CD4-positive, alpha-beta T cell (primary cell): ENCODE measurements at regions not wholly inside any gene's neighbourhood (a gene's known extent, or its start where the extent isn't known, plus 50 kb on each side); places are given as distances from the start of the nearest gene placed in this dataset.

Experiments used
- ATAC-seq: fragments of 200-7000 bp; cut with Tn5 transposase; one replicate; pipeline ENCODE4 v1.10.0; 2022; ENCODE audit warnings: mild to moderate bottlenecking; ENCODE audit not compliant: poor library complexity
- CTCF ChIA-PET: fragments of 350-600 bp; sonication (Branson Sonifier 250); formaldehyde crosslinking; loops from one replicate; lab custom pipeline; 2021; ENCODE audit warnings: antibody characterized with exemption, inconsistent platforms; lab: Charles Lee
- POLR2A ChIA-PET: fragments of 350-600 bp; sonication (Branson Sonifier 250); formaldehyde crosslinking; loops from one replicate; lab custom pipeline; 2021; ENCODE audit warnings: antibody characterized with exemption, inconsistent platforms; lab: Charles Lee
- DNase-seq, 14 experiments: peaks; one replicate each; pipeline ENCODE4 v3.0.0-alpha.2; 2013 to 2020; ENCODE audit warnings: mixed read lengths in 2 of 14
- H3K27ac ChIP-seq, 2 donors: one replicate each; pipeline versions ENCODE4 v1.5.1 to v1.7.0; 2013; ENCODE audit warnings: low read length in 2 of 2, low read depth in 1 of 2, mild to moderate bottlenecking in 1 of 2
- H3K27me3 ChIP-seq, 2 experiments: 1 replicate in 1 of 2; 2 replicates in 1 of 2; pipeline versions ENCODE4 v1.6.1 to v1.7.0; 2013; ENCODE audit warnings: low read length in 2 of 2, control low read depth in 1 of 2, mild to moderate bottlenecking in 1 of 2, moderate library complexity in 1 of 2; ENCODE audit not compliant: insufficient read depth in 2 of 2, control insufficient read depth in 1 of 2
- H3K36me3 ChIP-seq: one replicate; pipeline ENCODE4 v1.6.1; 2013; ENCODE audit warnings: low read length, control low read depth; ENCODE audit not compliant: insufficient read depth
- H3K4me1 ChIP-seq: one replicate; pipeline ENCODE4 v1.6.1; 2013; ENCODE audit warnings: low read length, control low read depth; ENCODE audit not compliant: insufficient read depth
- H3K4me3 ChIP-seq: one replicate; pipeline ENCODE4 v1.5.1; 2013; ENCODE audit warnings: mild to moderate bottlenecking, low read length, moderate library complexity
- H3K9me3 ChIP-seq, 2 experiments: 1 replicate in 1 of 2; 2 replicates in 1 of 2; pipeline versions ENCODE4 v1.6.1 to v1.7.0; 2013; ENCODE audit warnings: low read length in 2 of 2, mild to moderate bottlenecking in 2 of 2, control low read depth in 1 of 2, moderate library complexity in 1 of 2; ENCODE audit not compliant: control insufficient read depth in 1 of 2, insufficient read depth in 1 of 2
- H3K27ac Mint-ChIP-seq: one replicate; pipeline ENCODE4 v1.8.0; 2020; ENCODE audit warnings: mixed read lengths
- H3K27me3 Mint-ChIP-seq: one replicate; pipeline ENCODE4 v1.8.0; 2021; ENCODE audit warnings: mixed read lengths
- H3K36me3 Mint-ChIP-seq: one replicate; pipeline ENCODE4 v1.8.0; 2021; ENCODE audit warnings: low read depth, mixed read lengths
- H3K4me1 Mint-ChIP-seq: one replicate; pipeline ENCODE4 v1.8.0; 2021; ENCODE audit warnings: low read depth, mixed read lengths
- H3K4me3 Mint-ChIP-seq: one replicate; pipeline ENCODE4 v1.8.0; 2020; ENCODE audit warnings: mild to moderate bottlenecking, mixed read lengths
- H3K9me3 Mint-ChIP-seq: one replicate; pipeline ENCODE4 v1.8.0; 2020; ENCODE audit warnings: mixed read lengths
- CTCF ChIP-seq: fragments of 200-600 bp; IDR thresholded peaks from one replicate; pipeline ENCODE4 v1.8.0; 2022; ENCODE audit warnings: antibody characterized with exemption, mild to moderate bottlenecking
- intact Hi-C, 2 experiments: fragments of 100-400 bp; cut with DNase I in 1 of 2; cut with micrococcal nuclease in 1 of 2; formaldehyde crosslinking; loops; one replicate each; pipeline versions ENCODE4 v1.15.1 to v1.9.0; 2023 to 2025; cut with DNase I, micrococcal nuclease

GRCh38 chr3:159838938-159839337, 149.7 kb upstream of the IL12A start:
- Histone ChIP-seq H3K4me1 (no peaks in the 10 kb centered on the region), H3K4me3 (no peak overlapping the region), H3K27me3 (peaks cover 5 to 7% of the 10 kb centered on the region in 2 experiments), H3K36me3 (no peaks in the 10 kb centered on the region), H3K9me3 (peaks cover 0 to 4% of the 10 kb centered on the region in 2 experiments), H3K27ac (no peak overlapping the region)
- Mint-ChIP-seq H3K27me3 (peaks cover 37% of the 10 kb centered on the region), H3K36me3 (no peaks in the 10 kb centered on the region), H3K4me3 (no peak overlapping the region), H3K9me3 (no peaks in the 10 kb centered on the region), H3K4me1 (no peaks in the 10 kb centered on the region), H3K27ac (no peak overlapping the region)
- ChIA-PET POLR2A (no interaction called here), CTCF (interaction anchor here (0.6 to 1.2 kb wide), 2 partner anchors 12 to 953 kb away, joined by 3 read pairs; no protein-coding TSS in a partner anchor)
- no peak for TF ChIP-seq CTCF
- DNase-seq, result no peak
- intact Hi-C loops, result no loop called here
- ATAC-seq, result no peak

GRCh38 chr3:159839561-159840379, 148.9 kb upstream of the IL12A start, which contains the start of gene SCHIP1:
SCHIP1 (plus strand) TSS chr3:159839861.
- CTCF ChIA-PET, result interaction anchor here (0.6 to 1.2 kb wide), 2 partner anchors 11 to 952 kb away, joined by 3 read pairs; no protein-coding TSS in a partner anchor
- ATAC-seq (no peak), DNase-seq (peak in 1 of 14 experiments; percentile 7)
- no peak for TF ChIP-seq CTCF
- no peaks in the 10 kb centered on the region for H3K9me3 Mint-ChIP-seq
- no peaks in the 10 kb centered on the region for H3K36me3 Mint-ChIP-seq
- H3K4me1 Mint-ChIP-seq, result no peaks in the 10 kb centered on the region
- Histone ChIP-seq H3K9me3 (peaks cover 0 to 4% of the 10 kb centered on the region in 2 experiments), H3K36me3 (no peaks in the 10 kb centered on the region), H3K27ac (no peak within 1 kb of the TSS), H3K4me1 (no peaks in the 10 kb centered on the region), H3K4me3 (peak within 1 kb of the TSS; percentile 7), H3K27me3 (peaks cover 5 to 7% of the 10 kb centered on the region in 2 experiments)
- intact Hi-C loops, result no loop called here
- POLR2A ChIA-PET, result no interaction called here
- H3K27me3 Mint-ChIP-seq, result peaks cover 38% of the 10 kb centered on the region
- H3K4me3 Mint-ChIP-seq, result no peak within 1 kb of the TSS
- no peak within 1 kb of the TSS for H3K27ac Mint-ChIP-seq

- DNase-seq (no peak), ATAC-seq (no peak)
- Histone ChIP-seq H3K27ac (no peak overlapping the region), H3K27me3 (peaks cover 5 to 7% of the 10 kb centered on the region in 2 experiments), H3K9me3 (peaks cover 0 to 4% of the 10 kb centered on the region in 2 experiments), H3K36me3 (no peaks in the 10 kb centered on the region), H3K4me3 (no peak overlapping the region), H3K4me1 (no peaks in the 10 kb centered on the region)
- no peak for TF ChIP-seq CTCF
- intact Hi-C loops, result no loop called here
- ChIA-PET POLR2A (no interaction called here), CTCF (no interaction called here)
- Mint-ChIP-seq H3K27me3 (peaks cover 43% of the 10 kb centered on the region), H3K9me3 (no peaks in the 10 kb centered on the region), H3K27ac (no peak overlapping the region), H3K4me3 (no peak overlapping the region), H3K36me3 (no peaks in the 10 kb centered on the region), H3K4me1 (no peaks in the 10 kb centered on the region)
Observed at GRCh38 chr3:159840703-159841299, 147.8 kb upstream of the IL12A start.
